ENCODE measurements at regions not wholly inside any gene's neighbourhood (a gene's known extent, or its start where the extent isn't known, plus 50 kb on each side); places are given as distances from the start of the nearest gene placed in this dataset.

DNA sequence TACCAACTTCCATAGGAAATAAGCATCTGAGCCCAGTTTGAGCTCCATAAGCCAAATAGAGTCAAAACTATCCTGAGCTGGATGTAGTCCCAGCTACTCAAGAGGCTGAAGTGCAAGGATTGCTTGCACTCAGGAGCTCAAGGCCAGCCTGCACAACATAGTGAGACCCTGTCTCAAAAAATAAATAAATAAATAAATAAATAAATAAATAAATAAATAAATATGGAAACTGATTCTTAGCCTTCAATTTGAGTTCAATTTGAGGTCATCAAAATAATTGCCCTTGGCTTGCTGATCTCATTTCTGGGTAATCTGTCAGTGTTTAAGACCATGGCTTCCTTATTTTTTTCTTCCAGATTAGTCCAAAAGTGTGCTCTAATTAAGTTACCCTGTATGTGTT lies 184.9 kb upstream of the CDH20 start:
- Histone ChIP-seq H4K20me1 (ENCODE audit: insufficient read depth, low read length) (no peaks in the 10 kb centered on the region), H3K27ac (ENCODE audit: low read length) (no peak overlapping the region), H3K4me1 (ENCODE audit: low read length) (no peaks in the 10 kb centered on the region), H3K36me3 (replicated peaks; ENCODE audit: insufficient read depth, low read length) (no peaks in the 10 kb centered on the region), H3K79me2 (ENCODE audit: low read length) (no peaks in the 10 kb centered on the region), H3K27me3 (replicated peaks; ENCODE audit: insufficient read depth, low read length) (no peaks in the 10 kb centered on the region), H3K4me2 (ENCODE audit: low read depth, low read length) (no peak overlapping the region), H3K9ac (ENCODE audit: low read length) (no peak overlapping the region), H3F3A (ENCODE audit: insufficient read depth, low read length) (no peaks in the 10 kb centered on the region), H2AFZ (ENCODE audit: low read length) (no peak overlapping the region), H3K9me3 (replicated peaks; ENCODE audit: insufficient read depth, low read length) (no peaks in the 10 kb centered on the region), H3K4me3 (ENCODE audit: low read length) (no peak overlapping the region), H3K9me2 (replicated peaks; ENCODE audit: insufficient read depth, low read length) (no peaks in the 10 kb centered on the region)
- DNase-seq = no peak
- TF ChIP-seq EZH2 (optimal IDR thresholded peaks at IDR 0.05; ENCODE audit: low read depth, low read length) (no peak), EZH2phosphoT487 (IDR thresholded peaks at IDR 0.05; ENCODE audit: low read length) (no peak)
- TF ChIP-seq, protein P1, sequence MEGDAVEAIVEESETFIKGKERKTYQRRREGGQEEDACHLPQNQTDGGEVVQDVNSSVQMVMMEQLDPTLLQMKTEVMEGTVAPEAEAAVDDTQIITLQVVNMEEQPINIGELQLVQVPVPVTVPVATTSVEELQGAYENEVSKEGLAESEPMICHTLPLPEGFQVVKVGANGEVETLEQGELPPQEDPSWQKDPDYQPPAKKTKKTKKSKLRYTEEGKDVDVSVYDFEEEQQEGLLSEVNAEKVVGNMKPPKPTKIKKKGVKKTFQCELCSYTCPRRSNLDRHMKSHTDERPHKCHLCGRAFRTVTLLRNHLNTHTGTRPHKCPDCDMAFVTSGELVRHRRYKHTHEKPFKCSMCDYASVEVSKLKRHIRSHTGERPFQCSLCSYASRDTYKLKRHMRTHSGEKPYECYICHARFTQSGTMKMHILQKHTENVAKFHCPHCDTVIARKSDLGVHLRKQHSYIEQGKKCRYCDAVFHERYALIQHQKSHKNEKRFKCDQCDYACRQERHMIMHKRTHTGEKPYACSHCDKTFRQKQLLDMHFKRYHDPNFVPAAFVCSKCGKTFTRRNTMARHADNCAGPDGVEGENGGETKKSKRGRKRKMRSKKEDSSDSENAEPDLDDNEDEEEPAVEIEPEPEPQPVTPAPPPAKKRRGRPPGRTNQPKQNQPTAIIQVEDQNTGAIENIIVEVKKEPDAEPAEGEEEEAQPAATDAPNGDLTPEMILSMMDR (IDR thresholded peaks at IDR 0.05; ENCODE audit: low read length) = no peak

DNA sequence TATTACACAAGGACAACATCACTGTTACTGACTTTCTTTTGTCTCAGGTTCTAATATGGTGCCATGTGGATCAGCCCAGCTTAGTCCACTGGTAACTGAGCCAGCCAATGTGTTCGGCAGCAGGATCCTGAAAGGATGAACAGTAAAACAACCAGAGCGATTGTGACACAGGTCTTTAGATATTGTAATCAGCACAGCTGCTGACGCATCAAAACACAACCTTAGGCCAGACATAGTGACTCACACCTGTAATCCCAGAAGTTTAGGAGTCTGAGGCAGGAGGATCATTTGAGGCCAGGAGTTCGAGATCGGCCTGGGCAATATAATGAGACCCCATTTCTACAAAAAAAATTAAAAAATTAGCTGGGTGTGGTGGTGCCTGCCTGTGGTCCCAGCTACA lies 183.4 kb upstream of the CDH20 start:
- H3K27me3 ChIP-seq (replicated peaks; ENCODE audit: insufficient read depth, low read length) = no peaks in the 10 kb centered on the region
- no peaks in the 10 kb centered on the region for H3K36me3 ChIP-seq (replicated peaks; ENCODE audit: insufficient read depth, low read length)
- H4K20me1 ChIP-seq (ENCODE audit: insufficient read depth, low read length) = no peaks in the 10 kb centered on the region
- no peak for DNase-seq
- no peak overlapping the region for H3K9ac ChIP-seq (ENCODE audit: low read length)
- TF ChIP-seq, protein P1 (IDR thresholded peaks at IDR 0.05; ENCODE audit: low read length) = no peak
- TF ChIP-seq EZH2 (optimal IDR thresholded peaks at IDR 0.05; ENCODE audit: low read depth, low read length) (no peak), EZH2phosphoT487 (IDR thresholded peaks at IDR 0.05; ENCODE audit: low read length) (no peak)
- no peaks in the 10 kb centered on the region for H3K9me3 ChIP-seq (replicated peaks; ENCODE audit: insufficient read depth, low read length)
- no peak overlapping the region for H3K27ac ChIP-seq (ENCODE audit: low read length)
- H3K9me2 ChIP-seq (replicated peaks; ENCODE audit: insufficient read depth, low read length) = no peaks in the 10 kb centered on the region
- H3K4me1 ChIP-seq (ENCODE audit: low read length) = no peaks in the 10 kb centered on the region
- no peaks in the 10 kb centered on the region for H3K79me2 ChIP-seq (ENCODE audit: low read length)
- H3K4me2 ChIP-seq (ENCODE audit: low read depth, low read length) = no peak overlapping the region
- no peaks in the 10 kb centered on the region for H3F3A ChIP-seq (ENCODE audit: insufficient read depth, low read length)
- no peak overlapping the region for H2AFZ ChIP-seq (ENCODE audit: low read length)
- H3K4me3 ChIP-seq (ENCODE audit: low read length) = no peak overlapping the region

DNA sequence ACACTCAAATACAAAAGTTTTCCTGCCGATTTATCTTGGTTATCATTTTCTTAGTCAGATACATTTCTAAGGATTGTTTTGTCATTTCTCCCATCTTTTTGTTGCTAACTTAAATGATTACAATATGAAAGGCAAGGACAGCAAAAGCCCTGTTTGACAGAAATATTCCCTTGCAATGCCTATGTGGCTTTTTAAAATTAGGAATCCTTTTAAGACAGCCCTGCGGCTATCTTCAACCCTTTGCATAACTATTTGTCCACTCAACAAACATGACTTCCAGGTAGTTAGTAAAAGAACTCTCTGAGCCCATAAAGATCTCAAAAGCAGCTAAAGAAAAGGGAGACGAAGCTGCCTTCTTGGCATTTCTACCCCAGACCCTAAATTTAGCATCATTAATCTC lies 179.7 kb upstream of the CDH20 start:
- Histone ChIP-seq H3K9me2 (replicated peaks; ENCODE audit: insufficient read depth, low read length) (no peaks in the 10 kb centered on the region), H4K20me1 (ENCODE audit: insufficient read depth, low read length) (no peaks in the 10 kb centered on the region), H3K36me3 (replicated peaks; ENCODE audit: insufficient read depth, low read length) (no peaks in the 10 kb centered on the region), H2AFZ (ENCODE audit: low read length) (no peak overlapping the region), H3K4me2 (ENCODE audit: low read depth, low read length) (no peak overlapping the region), H3F3A (ENCODE audit: insufficient read depth, low read length) (no peaks in the 10 kb centered on the region), H3K79me2 (ENCODE audit: low read length) (no peaks in the 10 kb centered on the region), H3K4me1 (ENCODE audit: low read length) (no peaks in the 10 kb centered on the region), H3K27me3 (replicated peaks; ENCODE audit: insufficient read depth, low read length) (no peaks in the 10 kb centered on the region), H3K27ac (ENCODE audit: low read length) (no peak overlapping the region), H3K9ac (ENCODE audit: low read length) (no peak overlapping the region), H3K9me3 (replicated peaks; ENCODE audit: insufficient read depth, low read length) (no peaks in the 10 kb centered on the region), H3K4me3 (ENCODE audit: low read length) (no peak overlapping the region)
- no peak for DNase-seq
- TF ChIP-seq, protein P1 (IDR thresholded peaks at IDR 0.05; ENCODE audit: low read length) = no peak
- TF ChIP-seq EZH2phosphoT487 (IDR thresholded peaks at IDR 0.05; ENCODE audit: low read length) (no peak), EZH2 (optimal IDR thresholded peaks at IDR 0.05; ENCODE audit: low read depth, low read length) (no peak)
